ENCODE measurements at regions not wholly inside any gene's neighbourhood (a gene's known extent, or its start where the extent isn't known, plus 50 kb on each side); places are given as distances from the start of the nearest gene placed in this dataset.
"Not testable (repeated sequence)": the region's sequence is repeated elsewhere in the genome, so short reads cannot be mapped to it uniquely, and the experiment has no call there.

DNA sequence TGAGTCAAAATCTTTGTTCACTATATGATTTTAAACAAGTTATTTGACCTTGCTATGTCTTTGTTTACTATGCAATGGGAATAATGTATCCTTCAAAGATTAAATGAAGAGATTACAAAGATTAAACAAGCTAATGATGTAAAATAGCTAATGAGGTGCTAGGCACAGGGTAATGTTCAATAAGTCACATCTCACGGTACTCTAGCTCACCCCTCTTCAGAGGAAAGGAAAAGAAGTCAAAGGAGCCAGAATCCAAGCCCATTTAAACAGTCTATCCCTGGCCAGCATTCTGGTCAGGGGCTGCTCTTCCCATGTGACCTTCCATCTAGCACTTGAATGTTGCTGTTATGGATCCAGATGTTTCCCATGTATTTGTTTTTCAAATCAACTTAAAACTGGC lies 412.4 kb upstream of the CAMK1G start:
- H3K9me3 ChIP-seq = peaks cover 0 to 22% (median 6%) of the 10 kb centered on the region in 11 donors
- intact Hi-C loops (cut with DNase I) = no loop called here
- H3K36me3 ChIP-seq = no peaks in the 10 kb centered on the region
- ATAC-seq (no peak), DNase-seq (no peak)
- H3K27me3 ChIP-seq = no peaks in the 10 kb centered on the region
- H3K4me1 ChIP-seq = no peaks in the 10 kb centered on the region
- TF ChIP-seq, protein P1, sequence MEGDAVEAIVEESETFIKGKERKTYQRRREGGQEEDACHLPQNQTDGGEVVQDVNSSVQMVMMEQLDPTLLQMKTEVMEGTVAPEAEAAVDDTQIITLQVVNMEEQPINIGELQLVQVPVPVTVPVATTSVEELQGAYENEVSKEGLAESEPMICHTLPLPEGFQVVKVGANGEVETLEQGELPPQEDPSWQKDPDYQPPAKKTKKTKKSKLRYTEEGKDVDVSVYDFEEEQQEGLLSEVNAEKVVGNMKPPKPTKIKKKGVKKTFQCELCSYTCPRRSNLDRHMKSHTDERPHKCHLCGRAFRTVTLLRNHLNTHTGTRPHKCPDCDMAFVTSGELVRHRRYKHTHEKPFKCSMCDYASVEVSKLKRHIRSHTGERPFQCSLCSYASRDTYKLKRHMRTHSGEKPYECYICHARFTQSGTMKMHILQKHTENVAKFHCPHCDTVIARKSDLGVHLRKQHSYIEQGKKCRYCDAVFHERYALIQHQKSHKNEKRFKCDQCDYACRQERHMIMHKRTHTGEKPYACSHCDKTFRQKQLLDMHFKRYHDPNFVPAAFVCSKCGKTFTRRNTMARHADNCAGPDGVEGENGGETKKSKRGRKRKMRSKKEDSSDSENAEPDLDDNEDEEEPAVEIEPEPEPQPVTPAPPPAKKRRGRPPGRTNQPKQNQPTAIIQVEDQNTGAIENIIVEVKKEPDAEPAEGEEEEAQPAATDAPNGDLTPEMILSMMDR (IDR thresholded peaks at IDR 0.05) = no peak
- H3K27ac ChIP-seq = no peak overlapping the region
- no peak overlapping the region for H3K4me3 ChIP-seq
- whole genome bisulfite sequencing, 2 donors = 0 to 4% methylated on average over 1 of the region's 1 CpG

DNA sequence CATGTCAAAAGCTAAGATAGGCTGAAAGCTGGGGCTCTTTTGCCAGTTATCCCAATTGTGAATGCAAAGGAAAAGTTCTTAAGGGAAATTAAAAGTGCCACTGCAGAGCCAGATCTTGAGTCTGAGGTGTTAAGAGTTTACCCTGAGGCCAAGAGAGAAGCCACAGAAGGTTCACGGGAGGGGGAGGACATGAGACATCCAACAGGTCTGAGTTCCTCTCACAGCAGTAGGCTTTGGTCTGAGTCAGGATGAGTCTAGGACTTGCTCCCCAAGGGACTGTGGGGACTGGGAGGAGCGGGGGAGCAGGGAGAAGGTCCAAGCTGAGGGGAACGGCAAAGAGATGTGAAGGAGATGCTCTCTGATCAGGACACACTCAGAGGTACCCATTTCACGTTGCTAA lies 411.2 kb upstream of the CAMK1G start:
- Histone ChIP-seq H3K4me1 (no peaks in the 10 kb centered on the region), H3K4me3 (no peak overlapping the region), H3K27me3 (no peaks in the 10 kb centered on the region), H3K27ac (no peak overlapping the region), H3K36me3 (no peaks in the 10 kb centered on the region), H3K9me3 (peaks cover 0 to 13% (median 0%) of the 10 kb centered on the region in 11 donors)
- no peak for ATAC-seq
- no peak for DNase-seq
- intact Hi-C loops (cut with DNase I) = no loop called here
- TF ChIP-seq, protein P1 (IDR thresholded peaks at IDR 0.05) = no peak
- 87 to 92% methylated on average over 4 of the region's 4 CpGs for WGBS, 2 donors

DNA sequence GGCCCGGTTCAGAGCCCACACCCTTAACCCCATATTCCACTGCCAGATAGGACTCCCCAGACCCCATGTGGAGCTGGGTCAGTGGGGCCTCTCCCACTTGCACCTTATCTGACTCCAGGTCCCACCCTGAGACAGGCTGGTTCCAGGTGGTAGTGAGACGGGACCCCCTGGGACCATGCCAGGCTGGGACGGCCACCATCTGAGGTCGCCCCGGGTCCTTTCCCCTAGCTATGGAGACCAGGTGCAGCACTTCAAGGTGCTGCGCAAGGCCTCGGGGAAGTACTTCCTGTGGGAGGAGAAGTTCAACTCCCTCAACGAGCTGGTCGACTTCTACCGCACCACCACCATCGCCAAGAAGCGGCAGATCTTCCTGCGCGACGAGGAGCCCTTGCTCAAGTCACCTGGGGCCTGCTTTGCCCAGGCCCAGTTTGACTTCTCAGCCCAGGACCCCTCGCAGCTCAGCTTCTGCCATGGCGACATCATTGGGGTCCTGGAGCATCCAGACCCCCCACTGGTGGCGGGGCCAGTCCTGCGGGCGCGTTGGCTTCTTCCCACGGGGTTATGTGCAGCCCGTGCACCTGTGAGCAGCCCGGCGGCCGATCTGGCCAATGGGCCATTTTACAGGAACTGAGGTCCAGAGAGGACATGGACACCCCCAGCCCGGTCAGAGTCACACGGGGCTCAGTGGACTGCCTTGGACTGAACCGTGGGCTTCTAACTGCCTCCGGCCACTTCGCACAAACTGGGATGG lies 410.5 kb upstream of the CAMK1G start:
- H3K27ac ChIP-seq; ATAC-seq; H3K36me3 ChIP-seq; intact Hi-C loops (cut with DNase I); DNase-seq; H3K4me1 ChIP-seq; H3K4me3 ChIP-seq; H3K27me3 ChIP-seq: not testable (repeated sequence)
- peaks cover 0 to 15% (median 0%) of the 10 kb centered on the region in 11 donors for H3K9me3 ChIP-seq
- WGBS, 2 donors = 94 to 96% methylated on average over 29 to 31 of the region's 31 CpGs

DNA sequence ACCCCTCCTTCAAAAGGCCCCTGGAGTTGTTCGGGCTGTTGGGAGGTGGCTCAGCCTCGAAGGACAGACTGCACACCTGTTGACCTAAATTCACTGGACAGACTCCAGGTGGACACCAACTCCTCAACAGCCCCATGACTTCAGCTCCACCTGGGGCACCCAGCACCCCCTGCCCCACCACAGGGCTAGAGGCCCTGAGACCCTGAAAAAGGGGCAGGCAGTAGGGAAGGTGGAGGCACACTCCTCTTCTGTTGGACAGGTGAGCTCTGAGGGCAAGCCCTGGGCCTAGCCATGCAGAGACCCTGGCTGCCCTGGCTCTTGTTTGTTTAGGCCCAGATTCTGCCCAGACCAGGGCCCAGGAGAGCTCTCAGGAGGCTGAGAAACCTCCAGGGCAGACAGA lies 409.7 kb upstream of the CAMK1G start:
- intact Hi-C loops (cut with DNase I); H3K27ac ChIP-seq; H3K27me3 ChIP-seq; DNase-seq; ATAC-seq; H3K4me1 ChIP-seq; H3K4me3 ChIP-seq; H3K36me3 ChIP-seq: not testable (repeated sequence)
- peaks cover 0 to 22% (median 0%) of the 10 kb centered on the region in 11 donors for H3K9me3 ChIP-seq
- WGBS, 2 donors = 87 to 97% methylated on average over 2 of the region's 2 CpGs

DNA sequence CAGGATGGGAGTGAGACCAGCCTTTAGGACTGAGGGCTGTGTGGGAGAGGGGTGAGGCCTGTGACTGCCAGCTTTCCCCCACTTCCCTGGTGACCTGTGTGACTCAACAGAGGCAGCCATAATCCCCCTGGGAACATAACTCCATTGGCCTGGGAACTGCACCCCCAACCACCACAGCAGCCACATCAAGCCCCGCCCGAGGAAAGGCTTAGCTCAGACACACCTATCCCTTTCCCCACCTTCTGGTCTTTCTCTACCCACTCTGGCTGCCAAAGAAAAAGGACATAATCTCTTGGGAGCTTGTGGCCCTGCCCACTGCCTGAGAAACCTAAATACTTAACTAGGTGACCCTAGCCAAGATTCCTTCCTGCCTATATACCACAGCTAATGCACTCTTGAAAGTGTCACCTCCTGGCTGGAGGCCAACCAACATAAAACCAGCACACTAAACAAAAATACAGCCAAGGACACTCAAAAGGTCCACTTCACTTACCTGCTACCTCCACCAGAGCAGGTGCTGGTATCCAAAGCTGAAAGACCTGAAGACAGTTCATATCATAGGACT lies 406.6 kb upstream of the CAMK1G start:
- H3K9me3 ChIP-seq = peaks cover 0 to 32% (median 0%) of the 10 kb centered on the region in 11 donors
- H3K27ac ChIP-seq = no peak overlapping the region
- TF ChIP-seq, protein P1 (IDR thresholded peaks at IDR 0.05) = no peak
- no peak overlapping the region for H3K4me3 ChIP-seq
- DNase-seq (no peak), ATAC-seq (no peak)
- 92 to 98% methylated on average over 2 of the region's 2 CpGs for WGBS, 2 donors
- no peaks in the 10 kb centered on the region for H3K36me3 ChIP-seq
- H3K4me1 ChIP-seq = no peaks in the 10 kb centered on the region
- intact Hi-C loops (cut with DNase I) = no loop called here
- no peaks in the 10 kb centered on the region for H3K27me3 ChIP-seq

Measured in heart right ventricle (tissue), 16 donors.